Amniotic epithelial cell (primary cell): ENCODE measurements at regions not wholly inside any gene's neighbourhood (a gene's known extent, or its start where the extent isn't known, plus 50 kb on each side); places are given as distances from the start of the nearest gene placed in this dataset.
"Not testable (repeated sequence)": the region's sequence is repeated elsewhere in the genome, so short reads cannot be mapped to it uniquely, and the experiment has no call there.

Experiments
- DNase-seq: peaks from one replicate; pipeline ENCODE4 v3.0.0-alpha.2; 2010; ENCODE audit warnings: low read depth

DNA sequence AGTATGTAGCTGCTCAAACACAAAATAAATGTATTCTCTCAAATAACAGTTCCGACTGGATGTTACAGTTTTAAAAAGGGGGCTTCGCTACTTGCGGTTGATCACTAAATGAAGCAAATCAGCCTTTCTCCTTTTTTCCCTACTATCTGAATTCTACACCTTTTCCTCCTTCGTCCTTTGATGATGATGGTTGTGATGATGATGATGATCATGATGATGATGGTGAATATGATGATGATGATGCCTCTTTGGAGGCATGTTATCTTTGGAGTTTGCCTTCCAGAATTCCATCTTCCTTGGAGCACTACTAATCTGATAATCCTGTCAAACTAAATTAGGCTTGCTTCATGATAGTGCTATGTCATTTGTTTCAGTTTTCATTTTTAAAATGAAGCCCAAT, 1073.3 kb downstream of the SOCS6 start:
- no peak for DNase-seq

DNA sequence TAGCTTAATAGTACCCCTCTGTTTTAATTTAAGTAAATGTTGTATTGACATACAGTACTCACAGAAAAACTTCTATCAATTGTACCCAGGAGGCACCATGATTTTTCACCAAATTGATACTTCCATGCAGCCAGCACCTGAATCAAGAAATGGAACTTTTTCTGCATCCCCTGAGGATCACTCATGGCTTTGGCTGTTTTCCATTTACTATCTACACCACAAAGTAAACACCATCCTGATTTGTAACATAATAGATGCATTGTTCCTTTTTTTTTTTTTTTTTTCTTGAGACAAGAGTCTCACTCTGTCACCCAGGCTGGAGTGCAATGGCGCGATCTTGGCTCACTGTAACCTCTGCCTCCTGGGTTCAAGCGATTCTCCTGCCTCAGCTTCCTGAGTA, 1066.8 kb downstream of the SOCS6 start:
- DNase-seq, result not testable (repeated sequence)

DNA sequence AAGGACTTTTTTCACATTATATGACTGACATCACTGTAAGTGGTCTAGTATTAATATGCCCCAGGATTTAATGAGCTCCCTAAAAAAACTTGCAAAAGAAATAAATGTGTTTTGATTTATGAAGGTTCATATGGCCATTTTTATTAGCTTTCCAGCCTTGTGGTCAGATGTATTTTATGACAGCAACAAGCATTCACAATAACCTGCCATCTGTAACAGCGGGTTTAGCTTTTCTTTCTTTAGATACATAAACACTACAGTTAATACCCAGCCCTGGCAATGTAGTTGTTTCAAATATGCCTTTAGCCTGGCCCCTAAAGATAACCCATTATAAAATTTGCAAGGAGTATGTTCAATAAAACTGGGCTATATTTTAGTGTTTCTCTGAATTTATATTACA, 1063.8 kb downstream of the SOCS6 start:
- DNase-seq, result no peak

DNA sequence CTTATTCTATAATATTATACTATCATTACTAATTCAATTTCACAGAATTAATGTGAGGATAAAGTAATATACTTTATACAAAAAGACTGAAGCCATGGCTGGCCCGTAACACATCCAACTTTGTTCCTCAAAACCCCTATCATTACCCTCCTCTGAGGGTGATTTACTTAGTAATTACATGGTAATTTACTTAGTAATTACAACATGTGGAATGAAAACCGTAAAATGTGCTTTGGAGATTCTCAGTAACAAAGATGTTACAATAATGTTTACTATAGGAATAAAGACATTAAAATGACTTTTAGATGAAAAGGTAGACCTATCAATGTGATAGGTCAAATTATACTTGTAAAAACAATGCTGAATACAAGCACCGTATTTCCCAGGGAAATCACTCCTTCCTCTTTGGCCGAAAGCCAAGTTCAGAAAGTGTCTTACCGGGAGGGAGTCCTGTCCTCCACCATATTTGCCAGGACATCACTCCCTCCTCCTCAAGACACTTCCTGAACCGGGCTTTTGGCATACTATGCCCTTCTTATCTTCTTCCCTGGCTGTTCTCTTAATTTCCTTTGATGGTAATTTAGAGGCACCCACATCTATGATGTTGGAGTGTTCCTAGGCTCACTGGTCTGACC, 1047.8 kb downstream of the SOCS6 start:
- DNase-seq, result no peak

DNA sequence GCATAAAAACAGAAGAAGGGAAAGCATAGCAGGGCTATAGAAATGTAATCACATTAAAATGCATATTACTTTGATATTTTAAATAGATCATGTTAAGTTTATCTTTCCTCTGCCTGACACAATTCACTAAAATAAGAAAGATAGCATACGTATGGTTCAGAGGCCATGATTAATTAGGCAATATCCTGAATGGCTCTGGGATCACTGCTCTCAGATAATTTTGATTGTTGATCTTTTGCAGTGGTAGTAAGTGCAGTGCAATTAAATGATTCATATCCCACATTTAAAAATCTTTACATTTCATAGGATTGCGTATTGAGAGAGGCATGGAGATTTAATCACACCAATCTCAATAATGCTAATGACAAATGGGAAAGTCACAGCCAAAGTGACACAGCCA, 1040.7 kb downstream of the SOCS6 start:
- DNase-seq, result no peak

DNA sequence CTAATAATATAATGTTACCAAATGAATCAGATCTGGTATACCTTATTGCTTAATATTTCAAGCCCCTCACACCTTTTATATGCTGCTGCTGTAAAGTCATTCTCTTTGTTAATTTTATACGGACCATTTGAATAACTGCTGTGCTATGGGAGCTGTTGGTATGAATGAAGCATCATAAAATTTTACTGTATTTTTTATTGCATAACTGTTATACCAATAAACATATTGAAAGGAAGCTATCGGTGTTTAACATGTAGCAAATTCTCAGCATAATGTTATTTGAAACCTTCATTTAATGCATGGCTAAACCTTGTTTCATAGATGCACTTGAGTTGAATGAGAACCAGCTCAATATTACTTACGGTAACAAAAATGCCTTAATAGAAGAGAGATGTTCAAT, 1040.3 kb downstream of the SOCS6 start:
- DNase-seq, result no peak

DNA sequence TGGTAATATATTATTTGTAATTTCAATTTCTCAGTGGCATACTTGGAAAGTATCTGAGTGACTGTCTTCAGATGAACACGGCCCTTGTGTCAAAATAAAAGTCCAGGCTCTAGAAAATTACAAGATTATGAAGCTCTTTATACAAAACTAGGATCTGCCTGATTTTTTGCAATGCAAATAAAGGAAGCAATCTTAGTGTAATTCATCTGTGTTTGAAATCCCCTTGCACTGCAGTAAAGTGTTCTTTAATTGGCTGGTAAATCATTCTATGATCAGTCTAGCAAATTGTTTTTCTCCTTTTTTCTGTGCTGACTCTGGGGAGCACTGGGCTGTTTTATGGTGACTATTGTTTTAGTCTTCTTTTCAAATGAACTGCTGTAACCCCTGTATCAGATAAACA, 1039.0 kb downstream of the SOCS6 start:
- no peak for DNase-seq

DNA sequence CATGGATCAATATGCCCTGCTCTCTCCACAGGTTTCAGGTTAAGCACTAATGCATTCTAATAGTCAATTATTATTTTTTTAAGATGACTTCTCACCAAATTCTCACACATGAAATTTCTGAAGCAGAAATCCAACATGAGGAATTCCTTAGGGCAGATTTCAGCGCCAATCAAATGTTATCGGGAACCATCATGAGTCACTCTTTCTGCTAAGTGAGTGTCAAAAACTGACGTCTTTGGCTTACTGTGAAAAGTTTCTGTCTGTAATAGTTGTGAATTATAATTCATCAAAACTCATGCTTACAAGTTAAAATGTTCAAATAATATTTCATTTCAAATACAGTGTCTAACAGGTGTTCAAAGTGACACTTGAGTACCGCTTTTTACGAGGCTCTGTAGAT, 1038.6 kb downstream of the SOCS6 start:
- no peak for DNase-seq

DNA sequence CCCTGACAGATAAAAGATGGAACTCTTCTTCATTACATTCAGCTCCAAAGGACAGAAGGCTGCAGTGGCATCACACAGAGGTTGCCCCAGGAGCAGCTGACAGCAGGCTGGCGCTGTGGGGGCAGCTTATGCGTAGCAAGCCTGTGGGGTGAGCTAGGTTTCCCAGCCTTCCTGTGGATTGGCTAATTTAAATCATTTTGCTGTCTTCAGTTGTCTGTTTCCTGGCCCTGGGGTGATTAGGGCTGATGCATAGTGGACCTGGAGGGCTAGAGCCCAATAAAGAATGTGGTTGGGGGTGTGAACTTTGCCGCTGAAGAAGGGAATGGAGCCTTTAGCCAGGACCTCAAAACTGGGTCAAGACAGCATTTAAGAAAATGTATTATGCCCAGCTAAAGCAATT, 1038.0 kb downstream of the SOCS6 start:
- DNase-seq, result no peak

DNA sequence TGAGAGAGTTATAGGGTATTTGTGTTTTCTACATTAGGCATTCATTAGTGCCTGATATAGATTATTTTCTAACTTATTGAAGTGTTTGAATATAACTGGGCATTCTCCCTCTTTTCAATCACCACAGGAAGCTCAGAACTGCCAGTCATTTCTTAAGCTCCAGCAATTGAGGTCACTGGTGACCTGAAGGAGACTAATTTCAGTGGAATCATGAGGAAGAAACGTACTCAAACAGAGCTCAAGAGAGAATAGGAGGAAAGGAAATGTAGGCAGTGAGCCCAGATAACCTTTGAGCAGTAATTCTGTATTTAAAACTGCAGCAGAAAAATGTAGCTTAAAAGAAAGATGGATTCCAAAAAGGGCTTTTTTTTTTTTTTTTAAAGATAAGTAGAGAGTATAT, 1035.5 kb downstream of the SOCS6 start:
- no peak for DNase-seq

DNA sequence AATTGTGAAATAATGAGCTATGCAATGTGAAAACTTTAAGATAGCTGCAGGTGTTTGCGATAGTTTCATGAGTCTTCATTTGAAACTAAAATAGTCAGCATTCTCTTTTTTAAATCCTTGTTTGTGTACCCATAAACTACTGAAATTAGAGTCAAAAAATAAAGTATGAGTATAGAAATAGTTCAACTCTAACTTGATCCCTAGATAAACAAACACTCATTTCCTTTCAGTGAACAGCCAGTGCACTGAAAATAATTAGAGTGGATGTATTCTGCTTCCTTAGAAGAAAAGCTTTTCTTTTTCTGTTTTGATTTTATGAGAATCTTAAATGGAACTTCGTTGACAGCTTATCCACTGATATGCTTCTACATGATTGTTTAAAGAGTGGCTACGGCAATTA, 1033.4 kb downstream of the SOCS6 start:
- DNase-seq, result no peak

DNA sequence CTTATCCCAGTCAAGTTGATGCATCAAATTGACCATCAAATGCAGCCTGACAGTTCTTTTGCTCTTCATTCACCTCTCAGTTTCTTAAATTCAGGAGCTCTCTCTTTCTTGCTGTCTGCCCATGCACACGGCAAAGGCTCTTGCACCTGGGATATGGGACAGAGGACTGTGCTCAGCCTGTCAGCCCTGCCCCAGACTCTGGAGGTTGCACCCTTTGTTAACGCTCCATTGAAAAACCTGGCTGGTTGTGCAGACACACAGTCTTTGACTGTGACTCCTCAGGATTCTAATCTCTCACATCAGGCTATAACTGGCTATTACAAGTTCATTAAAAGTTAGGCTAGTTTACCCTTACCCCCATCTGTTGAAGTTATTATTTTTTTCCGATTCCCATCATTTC, 1032.5 kb downstream of the SOCS6 start:
- DNase-seq, result no peak

DNA sequence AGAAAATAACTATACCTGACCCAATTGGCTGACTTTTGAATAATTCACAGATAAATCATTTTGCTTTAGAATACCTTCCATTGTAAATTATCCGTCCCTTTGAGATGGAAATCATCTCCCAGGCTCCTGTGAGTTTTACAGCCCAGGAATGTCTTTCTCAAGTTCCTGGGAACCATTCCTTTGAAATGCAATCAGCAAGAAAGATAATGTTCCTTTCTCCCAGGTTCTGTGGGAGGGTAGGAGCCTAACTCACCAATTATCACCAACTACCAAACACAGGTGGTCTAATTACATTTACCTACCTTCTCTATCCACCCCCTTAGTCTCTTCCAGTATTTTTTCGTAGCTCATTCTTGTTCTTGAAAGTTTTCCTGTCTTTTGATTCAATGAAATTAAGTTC, 1016.0 kb downstream of the SOCS6 start:
- DNase-seq, result no peak

DNA sequence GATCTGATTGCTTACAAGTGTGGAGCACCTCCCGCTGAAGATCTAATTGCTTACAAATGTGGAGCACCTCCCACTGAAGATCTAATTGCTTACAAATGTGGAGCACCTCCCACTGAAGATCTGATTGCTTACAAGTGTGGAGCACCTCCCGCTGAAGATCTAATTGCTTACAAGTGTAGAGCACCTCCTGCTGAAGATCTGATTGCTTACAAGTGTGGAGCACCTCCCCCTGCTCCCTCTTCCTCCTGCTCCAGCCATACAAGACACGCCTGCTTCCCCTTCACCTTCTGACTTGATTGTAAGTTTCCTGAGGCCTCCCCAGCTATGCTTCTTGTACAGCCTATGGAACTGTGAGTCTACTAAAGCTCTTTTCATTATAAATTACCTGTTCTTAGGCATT, 1014.9 kb downstream of the SOCS6 start:
- DNase-seq, result not testable (repeated sequence)

DNA sequence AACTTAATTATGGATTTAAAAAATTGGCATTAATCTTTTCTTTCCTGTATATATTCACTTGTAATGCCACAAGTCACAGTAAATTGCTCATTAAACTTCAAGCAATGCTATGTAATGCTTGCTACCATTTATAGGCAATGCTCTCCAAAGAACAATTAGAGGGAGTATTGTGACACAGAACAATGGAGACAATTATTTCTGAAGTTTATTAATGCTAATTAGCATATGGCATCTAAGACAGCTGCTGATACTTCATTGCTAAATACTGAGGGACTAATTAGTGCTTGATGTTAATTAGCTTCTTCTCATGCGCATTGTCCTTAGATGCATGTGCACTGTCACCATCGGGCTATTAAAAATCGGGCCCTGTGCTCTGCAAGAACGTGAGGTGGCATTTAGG, 1012.8 kb downstream of the SOCS6 start:
- no peak for DNase-seq

DNA sequence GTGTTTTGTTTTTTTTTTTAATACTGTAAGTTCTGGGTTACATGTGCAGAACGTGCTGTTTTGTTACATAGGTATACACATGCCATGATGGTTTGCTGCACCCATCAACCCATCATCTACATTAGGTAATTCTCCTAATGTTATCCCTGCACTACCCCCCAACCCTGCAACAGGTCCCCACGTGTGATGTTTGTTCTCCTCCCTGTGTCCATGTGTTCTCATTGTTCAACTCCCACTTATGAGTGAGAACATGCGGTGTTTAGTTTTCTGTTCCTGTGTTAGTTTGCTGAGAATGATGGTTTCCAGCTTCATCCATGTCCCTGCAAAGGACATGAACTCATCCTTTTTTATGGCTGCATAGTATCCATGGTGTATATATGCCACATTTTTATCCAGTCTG, 1005.4 kb downstream of the SOCS6 start:
- DNase-seq, result not testable (repeated sequence)

DNA sequence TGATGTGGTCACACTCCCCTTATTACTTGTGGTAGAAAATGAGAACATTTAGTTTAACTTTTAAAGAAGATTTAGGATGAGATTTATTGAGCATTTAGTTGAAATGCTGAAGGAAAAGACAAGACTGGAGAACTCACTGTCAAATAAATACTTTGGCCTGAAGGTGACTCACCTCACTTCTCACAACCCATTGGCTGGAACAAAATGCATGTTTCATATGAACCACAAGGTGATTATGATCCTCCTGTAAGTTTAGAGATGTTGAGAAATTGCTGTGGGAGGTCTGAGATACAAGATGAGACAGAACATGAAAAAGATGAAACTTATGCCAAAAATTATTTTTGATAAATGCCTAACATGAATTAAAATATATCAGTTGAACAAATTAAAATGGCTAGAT, 1004.5 kb downstream of the SOCS6 start:
- no peak for DNase-seq

DNA sequence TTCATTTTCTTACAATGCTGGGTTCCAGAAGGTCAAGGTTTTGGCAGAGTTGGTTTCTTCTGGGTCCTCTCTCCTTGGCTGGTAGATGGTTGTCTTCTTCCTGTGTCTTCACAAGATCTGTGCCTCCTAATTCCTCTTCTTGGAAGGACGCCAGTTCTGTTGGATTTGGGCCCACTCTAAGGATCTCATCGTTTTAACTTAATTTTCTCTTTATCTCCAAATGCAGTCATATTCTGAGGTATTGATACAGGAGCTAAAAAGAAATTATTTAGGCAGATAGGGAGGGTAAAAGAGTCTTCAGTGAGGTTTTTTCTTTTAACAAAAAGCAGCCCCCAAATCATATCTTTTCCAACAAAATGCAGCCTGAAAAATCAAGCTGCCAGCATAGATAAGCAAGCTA, 998.4 kb downstream of the SOCS6 start:
- DNase-seq, result no peak

DNA sequence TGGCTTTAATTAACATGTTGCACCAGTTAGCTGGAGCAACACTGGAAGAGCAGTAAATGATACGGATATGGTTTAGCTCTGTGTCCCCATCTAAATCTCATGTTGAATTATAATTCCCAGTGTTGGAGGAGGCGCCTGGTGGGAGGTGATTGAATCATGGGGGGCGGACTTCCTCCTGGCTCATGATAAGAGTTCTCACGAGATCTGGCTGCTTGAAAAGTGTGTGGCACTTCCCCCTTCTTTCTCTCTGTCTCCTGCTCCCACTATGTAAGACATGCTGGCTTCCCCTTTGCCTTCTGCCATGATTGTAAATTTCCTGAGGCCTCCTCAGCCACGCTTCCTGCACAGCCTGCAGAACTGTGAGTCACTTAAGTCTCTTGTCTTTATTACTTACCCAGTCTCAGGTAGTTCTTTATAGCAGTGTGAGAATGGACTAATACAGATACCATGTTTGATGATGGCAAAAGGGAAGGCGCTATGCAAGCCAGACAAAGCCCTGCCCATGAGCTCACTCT, 963.6 kb downstream of the SOCS6 start:
- DNase-seq, result no peak

DNA sequence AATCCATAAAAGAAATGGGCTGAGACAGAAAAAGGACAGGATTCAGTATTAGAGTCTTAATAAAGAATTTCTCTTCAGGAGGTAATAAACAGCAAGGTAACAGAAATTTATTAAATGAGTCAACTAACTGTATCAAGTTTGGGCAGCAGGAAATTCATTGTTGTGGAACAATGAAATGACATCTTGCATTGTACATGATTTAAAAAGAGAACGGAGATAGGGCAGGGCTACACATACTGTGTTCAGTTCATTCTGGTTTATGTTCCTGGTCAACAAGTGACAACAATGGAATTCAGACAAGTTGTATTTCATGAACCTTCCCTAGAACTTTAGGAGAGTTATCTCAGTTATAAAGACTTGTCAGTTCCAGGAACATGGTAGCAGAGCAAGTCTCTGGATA, 961.3 kb downstream of the SOCS6 start:
- no peak for DNase-seq

DNA sequence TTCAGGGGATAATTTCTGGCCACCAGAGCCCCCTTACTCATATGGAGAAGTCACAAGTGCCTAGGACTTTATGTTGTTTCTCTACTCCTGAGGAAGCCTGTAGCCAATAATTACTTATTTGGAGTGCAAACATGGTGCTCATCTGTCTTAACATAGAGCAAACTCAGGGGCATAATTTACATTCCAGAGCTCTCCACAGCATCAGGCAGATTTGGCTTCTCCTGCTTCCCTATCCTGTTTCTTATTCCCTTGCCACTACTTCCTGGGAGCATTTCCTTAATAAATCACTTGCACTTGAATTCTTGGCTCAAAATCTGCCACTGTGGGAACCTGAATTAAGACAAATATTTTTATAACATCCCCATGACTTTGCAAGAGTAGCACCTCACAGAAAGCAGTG, 960.9 kb downstream of the SOCS6 start:
- no peak for DNase-seq

DNA sequence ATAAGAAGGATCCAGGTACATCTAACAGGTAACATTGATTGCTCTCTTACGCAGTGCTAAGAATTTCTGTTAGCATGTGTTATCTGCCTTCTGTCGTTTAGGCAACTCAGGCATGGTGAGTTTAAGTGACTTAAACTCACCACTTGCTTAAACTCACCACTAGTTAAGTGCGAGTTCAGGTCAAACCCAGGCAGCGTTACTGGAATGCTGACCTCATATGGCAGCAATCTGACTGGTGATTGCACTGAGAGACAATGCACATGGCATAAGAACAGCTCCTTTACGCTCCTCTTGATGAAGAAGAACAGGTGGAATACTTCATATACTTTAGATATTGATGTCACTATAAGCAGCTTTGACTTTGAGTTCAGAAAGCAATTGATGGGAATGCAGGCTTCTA, 954.1 kb downstream of the SOCS6 start:
- DNase-seq, result no peak

DNA sequence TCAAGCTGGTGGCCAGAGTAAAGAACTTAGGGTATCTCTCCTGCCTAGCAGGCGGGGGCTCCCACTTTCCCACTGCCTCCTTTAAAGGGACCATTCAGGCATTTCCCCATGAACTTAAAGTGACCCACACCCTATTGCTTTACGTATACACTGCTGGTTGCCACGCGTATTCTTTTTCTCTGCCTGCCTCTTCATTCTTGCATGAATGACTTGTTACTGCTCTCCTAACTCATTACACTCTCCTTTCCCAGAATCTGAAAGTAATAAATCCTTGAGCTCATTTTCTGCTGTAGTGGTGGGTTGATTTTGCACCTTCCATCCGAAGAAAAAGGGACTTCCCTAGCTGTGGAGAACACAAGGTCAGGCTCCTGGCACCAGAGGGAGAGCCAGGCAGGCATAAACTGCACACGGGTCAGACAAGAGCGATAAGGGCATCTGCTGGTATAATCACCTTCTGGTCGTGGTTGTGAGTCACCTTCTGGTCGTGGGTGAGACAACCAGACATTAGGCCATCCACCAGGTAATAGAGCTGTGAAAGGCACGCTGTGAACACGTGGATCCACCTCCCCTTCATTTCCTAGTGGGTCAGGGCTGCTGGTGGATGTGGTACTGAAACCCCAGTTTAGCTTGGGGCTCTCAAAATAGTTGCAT, 950.3 kb downstream of the SOCS6 start:
- DNase-seq, result no peak

DNA sequence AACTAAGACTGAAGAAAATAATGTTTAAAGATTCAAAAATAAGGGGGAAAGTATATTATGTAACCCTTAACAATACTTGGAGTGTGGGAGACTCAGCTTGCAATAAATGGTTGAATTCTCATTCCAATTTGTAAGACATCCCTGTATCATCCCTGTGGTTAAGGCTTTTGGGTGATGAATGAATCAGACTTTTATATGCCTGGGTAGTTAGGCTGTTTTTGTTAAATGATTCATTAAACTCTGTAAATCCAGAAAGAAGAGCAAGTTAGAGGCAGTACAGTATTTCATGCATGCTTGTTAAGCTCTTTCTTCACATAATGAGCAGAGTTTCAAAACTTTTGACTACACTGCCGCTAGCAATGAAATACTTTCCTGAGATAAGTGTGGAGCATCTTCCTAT, 948.8 kb downstream of the SOCS6 start:
- DNase-seq, result no peak
